ENCODE measurements at regions not wholly inside any gene's neighbourhood (a gene's known extent, or its start where the extent isn't known, plus 50 kb on each side); places are given as distances from the start of the nearest gene placed in this dataset.
A peak's percentile ranks its signal among the peaks of the same experiment; 100 is the strongest.

DNA sequence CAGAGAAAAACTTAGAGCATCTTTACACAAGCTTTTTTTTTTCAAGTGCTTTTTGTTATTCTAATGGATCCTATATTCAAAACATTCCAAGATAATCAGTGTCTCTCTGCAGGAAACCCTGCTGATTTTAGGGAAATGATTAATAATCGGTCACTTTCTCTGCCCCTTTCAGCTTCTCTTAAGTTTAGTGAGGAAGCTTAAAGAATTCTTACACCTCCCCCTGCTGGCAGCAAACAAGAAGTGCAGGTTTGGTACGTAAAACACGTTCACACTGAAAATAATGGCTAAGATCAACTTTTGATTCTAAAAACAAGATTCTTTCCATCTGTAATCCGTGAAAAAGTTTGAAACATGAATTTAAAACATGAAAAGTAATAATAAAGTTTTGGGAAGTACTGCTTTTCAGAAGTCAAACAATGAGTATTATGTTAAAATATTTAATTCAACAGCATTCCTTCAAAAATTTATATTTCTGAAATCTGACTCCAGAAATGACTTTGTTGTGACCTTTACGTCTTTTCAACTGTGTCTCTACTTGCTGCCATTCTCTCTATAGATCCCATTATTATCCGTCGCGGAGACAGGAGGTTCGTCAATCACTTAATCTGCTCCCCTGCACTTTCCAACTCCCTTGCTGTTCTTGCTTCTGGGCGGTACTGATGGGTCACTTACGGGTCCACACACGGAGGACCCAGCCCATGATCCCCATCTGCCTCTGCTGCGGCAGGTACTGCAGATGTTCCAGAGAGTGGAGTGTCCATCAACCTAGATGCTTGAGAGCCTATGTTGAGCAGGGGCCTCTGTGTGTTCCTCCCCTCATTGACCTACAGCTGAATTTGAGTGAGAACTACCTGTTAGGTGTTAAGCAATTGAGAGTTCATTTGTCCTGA is 203.1 kb upstream of the EDNRB start:
- peak; percentile 98 for TF ChIP-seq CTCF (IDR thresholded peaks at IDR 0.05)
- TF ChIP-seq EZH2 (IDR thresholded peaks at IDR 0.05) = no peak

Data from neural progenitor cell (in vitro differentiated cells).